Neural cell (in vitro differentiated cells): ENCODE measurements at regions not wholly inside any gene's neighbourhood (a gene's known extent, or its start where the extent isn't known, plus 50 kb on each side); places are given as distances from the start of the nearest gene placed in this dataset.
A peak's percentile ranks its signal among the peaks of the same experiment; 100 is the strongest.

ENCODE experiments used
- H2AFZ ChIP-seq: fragments of 200-600, 300-800 bp; sonication (generic), shearing (Covaris generic); 2 replicates; pipeline ENCODE4 v1.6.0; 2014; ENCODE audit warnings: low read depth, mild to moderate bottlenecking, antibody characterized with exemption, low read length, moderate library complexity
- H3F3A ChIP-seq: fragments of 200-600 bp; shearing (Covaris generic); 2 replicates; pipeline ENCODE4 v1.6.1; 2016; ENCODE audit warnings: mild to moderate bottlenecking, moderate library complexity, mixed read lengths, antibody characterized with exemption, low read length; ENCODE audit not compliant: insufficient read depth, poor library complexity, severe bottlenecking
- H3K27ac ChIP-seq: fragments of 200-600, 300-800 bp; sonication (generic), shearing (Covaris generic); 2 replicates; pipeline ENCODE4 v1.5.1; 2014; ENCODE audit warnings: mild to moderate bottlenecking, low read length, moderate library complexity
- H3K27me3 ChIP-seq: fragments of 300-800, 200-600 bp; sonication (generic), shearing (Covaris generic); 2 replicates; pipeline ENCODE4 v1.6.0; 2014; ENCODE audit warnings: mild to moderate bottlenecking, low read depth, low read length, moderate library complexity; ENCODE audit not compliant: insufficient read depth
- H3K36me3 ChIP-seq: fragments of 300-800, 200-600 bp; sonication (generic), shearing (Covaris generic); 2 replicates; pipeline ENCODE4 v1.5.1; 2014; ENCODE audit warnings: mild to moderate bottlenecking, antibody characterized with exemption, low read length, moderate library complexity; ENCODE audit not compliant: insufficient read depth
- H3K4me2 ChIP-seq: fragments of 300-800, 200-600 bp; sonication (generic), shearing (Covaris generic); 2 replicates; pipeline ENCODE4 v1.6.0; 2014; ENCODE audit warnings: mild to moderate bottlenecking, low read length
- H3K4me3 ChIP-seq: fragments of 300-800, 200-600 bp; sonication (generic), shearing (Covaris generic); 2 replicates; pipeline ENCODE4 v1.5.1; 2014; ENCODE audit warnings: mild to moderate bottlenecking, low read length, moderate library complexity
- H3K79me2 ChIP-seq: fragments of 200-600 bp; shearing (Covaris generic); replicated peaks from 2 replicates; pipeline ENCODE4 v1.6.0; 2014; ENCODE audit warnings: mild to moderate bottlenecking, low read length, moderate library complexity; ENCODE audit not compliant: insufficient read depth
- H3K9ac ChIP-seq: fragments of 300-800, 200-600 bp; sonication (generic), shearing (Covaris generic); 2 replicates; pipeline ENCODE4 v1.6.1; 2016; ENCODE audit warnings: mild to moderate bottlenecking, low read length, mixed read lengths
- H3K9me2 ChIP-seq: fragments of 200-600 bp; shearing (Covaris generic); 2 replicates; pipeline ENCODE4 v1.6.1; 2016; ENCODE audit warnings: mild to moderate bottlenecking, low read length, mixed read lengths; ENCODE audit not compliant: insufficient read depth
- H3K9me3 ChIP-seq: fragments of 200-600, 300-800 bp; sonication (generic), shearing (Covaris generic); 2 replicates; pipeline ENCODE4 v1.6.1; 2016; ENCODE audit warnings: mild to moderate bottlenecking, mixed run types, low read length, moderate library complexity, mixed read lengths
- H4K20me1 ChIP-seq: fragments of 200-600 bp; shearing (Covaris generic); 2 replicates; pipeline ENCODE4 v1.6.1; 2016; ENCODE audit warnings: mild to moderate bottlenecking, mixed run types; ENCODE audit not compliant: insufficient read depth
- CTCF ChIP-seq: fragments of 450-650 bp; IDR thresholded peaks from 2 replicates; pipeline ENCODE4 v1.5.1; 2014; ENCODE audit warnings: antibody characterized with exemption, mild to moderate bottlenecking, moderate library complexity; ENCODE audit not compliant: poor library complexity, severe bottlenecking
- EP300 ChIP-seq: fragments of 450-650 bp; conservative IDR thresholded peaks from 2 replicates; pipeline ENCODE4 v1.6.1; 2014; ENCODE audit warnings: antibody characterized with exemption, mild to moderate bottlenecking, moderate library complexity; ENCODE audit not compliant: poor library complexity, severe bottlenecking
- EZH2 ChIP-seq: fragments of 200-600, 300-800 bp; shearing (Covaris generic), sonication (generic); IDR thresholded peaks from 2 replicates; pipeline ENCODE4 v1.6.1; 2014; ENCODE audit warnings: antibody characterized with exemption, low read length, borderline replicate concordance, mild to moderate bottlenecking; ENCODE audit not compliant: insufficient read depth, poor library complexity, severe bottlenecking
- MXI1 ChIP-seq: fragments of 450-650 bp; conservative IDR thresholded peaks from 2 replicates; pipeline ENCODE4 v1.6.1; 2014; ENCODE audit warnings: antibody characterized with exemption, mild to moderate bottlenecking; ENCODE audit not compliant: poor library complexity, severe bottlenecking
- POLR2AphosphoS5 ChIP-seq: IDR thresholded peaks from 2 replicates; pipeline ENCODE4 v1.6.1; 2012
- RAD21 ChIP-seq: fragments of 450-650 bp; conservative IDR thresholded peaks from 2 replicates; pipeline ENCODE4 v1.6.1; 2014; ENCODE audit warnings: antibody characterized with exemption, mild to moderate bottlenecking, moderate library complexity
- REST ChIP-seq: IDR thresholded peaks from 2 replicates; pipeline ENCODE4 v1.6.1; 2012; ENCODE audit warnings: borderline replicate concordance
- SMC3 ChIP-seq: fragments of 450-650 bp; conservative IDR thresholded peaks from 2 replicates; pipeline ENCODE4 v1.6.1; 2014; ENCODE audit warnings: antibody characterized with exemption, mild to moderate bottlenecking, moderate library complexity; ENCODE audit not compliant: poor library complexity
- TAF1 ChIP-seq: IDR thresholded peaks from 2 replicates; pipeline ENCODE4 v1.6.1; 2012; ENCODE audit warnings: low read depth

- H3F3A ChIP-seq = peaks cover 6% of the 10 kb centered on the region
- H3K9ac ChIP-seq = peak overlapping the region; percentile 46
- no peaks in the 10 kb centered on the region for H4K20me1 ChIP-seq
- H3K27me3 ChIP-seq = no peaks in the 10 kb centered on the region
- peak overlapping the region; percentile 88 for H3K27ac ChIP-seq
- H3K36me3 ChIP-seq = no peaks in the 10 kb centered on the region
- no peaks in the 10 kb centered on the region for H3K9me3 ChIP-seq
- TF ChIP-seq RAD21 (peak; percentile 19), MXI1 (no peak), REST (peak; percentile 100), EP300 (peak; percentile 71), POLR2AphosphoS5 (peak; percentile 65)
- H3K4me3 ChIP-seq = no peak overlapping the region
- no peaks in the 10 kb centered on the region for H3K9me2 ChIP-seq
- no peak overlapping the region for H3K4me2 ChIP-seq
- H2AFZ ChIP-seq = peak overlapping the region; percentile 35
- H3K79me2 ChIP-seq = no peaks in the 10 kb centered on the region
Measured at GRCh38 chr11:109734566-109734965, 312.6 kb downstream of the C11orf87 start.

GRCh38 chr11:109735128-109735527, 313.1 kb downstream of the C11orf87 start:
- Histone ChIP-seq H3K9me3 (no peaks in the 10 kb centered on the region), H3K9me2 (no peaks in the 10 kb centered on the region), H3K27me3 (no peaks in the 10 kb centered on the region), H3K79me2 (no peaks in the 10 kb centered on the region), H2AFZ (peak overlapping the region; percentile 35), H4K20me1 (no peaks in the 10 kb centered on the region), H3K4me3 (no peak overlapping the region), H3K36me3 (no peaks in the 10 kb centered on the region), H3K27ac (peak overlapping the region; percentile 88), H3K4me2 (no peak overlapping the region), H3K9ac (peak overlapping the region; percentile 46), H3F3A (peaks cover 6% of the 10 kb centered on the region)
- TF ChIP-seq MXI1 = no peak
- TF ChIP-seq SMC3 = no peak
- no peak for TF ChIP-seq EZH2
- no peak for TF ChIP-seq EP300
- TF ChIP-seq RAD21 = no peak
- no peak for TF ChIP-seq REST
- TF ChIP-seq CTCF = no peak
- TF ChIP-seq POLR2AphosphoS5 = no peak
- no peak for TF ChIP-seq TAF1
